IMR-90 (cell line): ENCODE measurements at regions not wholly inside any gene's neighbourhood (a gene's known extent, or its start where the extent isn't known, plus 50 kb on each side); places are given as distances from the start of the nearest gene placed in this dataset.

Experiments used
- ATAC-seq: fragments of 200-7000 bp; cut with Tn5 transposase; 2 replicates; pipeline ENCODE4 v1.9.1; 2020; ENCODE audit warnings: low read depth, mild to moderate bottlenecking, moderate library complexity
- BruUV-seq: library from RNA; stranded (reverse); fragments of 400-500 nt; replicated peaks from 2 replicates; lab custom pipeline; 2021; lab: Mats Ljungman, UMichigan
- CTCF ChIA-PET: fragments of 300-600 bp; formaldehyde crosslinking; extraction: SDS; loops from one replicate; lab custom pipeline; 2021; ENCODE audit warnings: antibody characterized with exemption; lab: Yijun Ruan, JAX
- POLR2A ChIA-PET: fragments of 300-600 bp; sonication (Branson Sonifier 250); formaldehyde crosslinking; loops from one replicate; lab custom pipeline; 2022; ENCODE audit warnings: antibody characterized with exemption; ENCODE audit not compliant: unreplicated experiment; lab: Charles Lee
- DNase-seq: peaks from one replicate; pipeline ENCODE4 v3.0.0; 2013
- H2AFZ ChIP-seq: replicated peaks from 2 replicates; pipeline ENCODE3; 2013; ENCODE audit warnings: low read length, mild to moderate bottlenecking; ENCODE audit not compliant: poor library complexity
- H2AK5ac ChIP-seq: 2 replicates; pipeline ENCODE4 v1.6.1; 2013; ENCODE audit warnings: low read depth, low read length, inconsistent platforms
- H2AK9ac ChIP-seq: replicated peaks from 2 replicates; pipeline ENCODE3; 2013; ENCODE audit warnings: mild to moderate bottlenecking, low read depth, low read length, moderate library complexity; ENCODE audit not compliant: poor library complexity
- H2BK120ac ChIP-seq: 2 replicates; pipeline ENCODE4 v1.6.1; 2013; ENCODE audit warnings: low read depth, low read length, inconsistent platforms
- H2BK15ac ChIP-seq: 3 replicates; pipeline ENCODE4 v1.6.1; 2013; ENCODE audit warnings: low read depth, low read length, inconsistent platforms
- H2BK20ac ChIP-seq: 2 replicates; pipeline ENCODE4 v1.6.1; 2013; ENCODE audit warnings: low read depth, mild to moderate bottlenecking, inconsistent platforms, low read length, moderate library complexity
- H2BK5ac ChIP-seq: 2 replicates; pipeline ENCODE4 v1.6.1; 2013; ENCODE audit warnings: mild to moderate bottlenecking, low read depth, low read length, inconsistent platforms; ENCODE audit not compliant: poor library complexity, severe bottlenecking
- H3K14ac ChIP-seq: replicated peaks from 2 replicates; pipeline ENCODE4 v1.6.1; 2013; ENCODE audit warnings: low read depth, low read length, inconsistent platforms
- H3K18ac ChIP-seq: 2 replicates; pipeline ENCODE4 v1.6.1; 2013; ENCODE audit warnings: low read depth, low read length, control low read depth
- H3K23ac ChIP-seq: 2 replicates; pipeline ENCODE4 v1.6.1; 2013; ENCODE audit warnings: low read depth, low read length, inconsistent platforms
- H3K27ac ChIP-seq: 2 replicates; pipeline ENCODE4 v1.5.1; 2013; ENCODE audit warnings: mild to moderate bottlenecking, control low read depth, low read length; ENCODE audit not compliant: insufficient read depth
- H3K27me3 ChIP-seq: 2 replicates; pipeline ENCODE4 v1.6.1; 2013; ENCODE audit warnings: low read length; ENCODE audit not compliant: control insufficient read depth, insufficient read depth
- H3K36me3 ChIP-seq: 2 replicates; pipeline ENCODE4 v1.6.1; 2013; ENCODE audit warnings: low read length, mixed read lengths; ENCODE audit not compliant: control insufficient read depth, insufficient read depth
- H3K4ac ChIP-seq: 2 replicates; pipeline ENCODE4 v1.6.1; 2013; ENCODE audit warnings: low read depth, low read length, inconsistent platforms
- H3K4me1 ChIP-seq: 2 replicates; pipeline ENCODE4 v1.6.1; 2013; ENCODE audit warnings: low read length, mixed read lengths; ENCODE audit not compliant: control insufficient read depth, insufficient read depth
- H3K4me2 ChIP-seq: 2 replicates; pipeline ENCODE4 v1.6.1; 2013; ENCODE audit warnings: low read depth, mild to moderate bottlenecking, control low read depth, low read length, moderate library complexity
- H3K4me3 ChIP-seq: 2 replicates; pipeline ENCODE4 v1.5.1; 2013; ENCODE audit warnings: low read depth, mild to moderate bottlenecking, control low read depth, low read length, moderate library complexity; ENCODE audit not compliant: insufficient read depth
- H3K56ac ChIP-seq: 2 replicates; pipeline ENCODE4 v1.6.1; 2013; ENCODE audit warnings: low read length, inconsistent platforms; ENCODE audit not compliant: insufficient read depth; ENCODE audit errors: extremely low read depth
- H3K79me1 ChIP-seq, 2 experiments: 2 replicates each; pipeline ENCODE4 v1.6.1; 2013; ENCODE audit warnings: low read length in 2 of 2, inconsistent platforms in 1 of 2, low read depth in 1 of 2
- H3K9ac ChIP-seq: 2 replicates; pipeline ENCODE4 v1.6.1; 2013; ENCODE audit warnings: low read depth, low read length, control low read depth
- H3K9me1 ChIP-seq: 2 replicates; pipeline ENCODE4 v1.6.1; 2013; ENCODE audit warnings: low read length, inconsistent platforms; ENCODE audit not compliant: insufficient read depth
- H3K9me3 ChIP-seq: 2 replicates; pipeline ENCODE4 v1.6.1; 2013; ENCODE audit warnings: low read length; ENCODE audit not compliant: control insufficient read depth, insufficient read depth
- H4K20me1 ChIP-seq: 2 replicates; pipeline ENCODE4 v1.6.1; 2013; ENCODE audit warnings: low read length, inconsistent platforms; ENCODE audit not compliant: insufficient read depth
- H4K5ac ChIP-seq: 2 replicates; pipeline ENCODE4 v1.6.1; 2013; ENCODE audit warnings: mild to moderate bottlenecking, low read depth, low read length, control low read depth
- H4K8ac ChIP-seq, 2 experiments: 2 replicates each; pipeline ENCODE4 v1.6.1; 2013; ENCODE audit warnings: low read depth in 2 of 2, low read length in 2 of 2, control low read depth in 1 of 2, inconsistent platforms in 1 of 2
- H4K91ac ChIP-seq: 2 replicates; pipeline ENCODE4 v1.6.1; 2013; ENCODE audit warnings: low read depth, low read length, inconsistent platforms; ENCODE audit not compliant: insufficient read depth
- FOS ChIP-seq: fragments of 150-350 bp; IDR thresholded peaks from 2 replicates; pipeline ENCODE4 v1.6.1; 2016; ENCODE audit warnings: low read depth, low read length
- MAFK ChIP-seq: IDR thresholded peaks from 2 replicates; pipeline ENCODE4 v1.6.1; 2012; ENCODE audit warnings: low read depth, low read length, improper control_type of control experiment
- WGBS, 2 experiments: methylation state at CpG; one replicate each; pipeline versions ENCODE4 v1.1.5 to v1.1.7; 2013; ENCODE audit warnings: missing lambda C conversion rate in 2 of 2; ENCODE audit not compliant: insufficient read length in 1 of 2; ENCODE audit errors: extremely low coverage in 2 of 2; 5-methylcytosine and 5-hydroxymethylcytosine counted together
- dilution Hi-C: fragments of 300-500 bp; cut with HindIII; formaldehyde crosslinking; loops from one replicate; pipeline ENCODE4 v1.14.3; 2018; ENCODE audit warnings: low sequenced_read_pairs; ENCODE audit not compliant: unreplicated experiment
- in situ Hi-C: fragments of 300-500 bp; cut with MboI; formaldehyde crosslinking; loops from 3 replicates; pipeline ENCODE4 v1.14.3; 2019; ENCODE audit warnings: low sequenced_read_pairs, inconsistent platforms, mixed read lengths
- intact Hi-C: fragments of 100-400 bp; cut with micrococcal nuclease; formaldehyde crosslinking; loops from 2 replicates; pipeline ENCODE4 v1.10.0; 2022

- no peaks in the 10 kb centered on the region for H3K79me1 ChIP-seq
- intact Hi-C loops: no loop called here
- no peaks in the 10 kb centered on the region for H3K27me3 ChIP-seq
- TF ChIP-seq FOS: no peak
- TF ChIP-seq MAFK: peak; percentile 21; the same call in 1 of the 2 replicates
- H3K9me3 ChIP-seq: peaks cover 10% of the 10 kb centered on the region
- no peak overlapping the region for H3K27ac ChIP-seq
- 52% methylated on average over 3 of the region's 8 CpGs; no CpG with 5 or more reads in 1 of the 2 experiments for WGBS, 2 experiments
- H3K36me3 ChIP-seq: no peaks in the 10 kb centered on the region
- H3K56ac ChIP-seq: no peak overlapping the region
- H4K20me1 ChIP-seq: no peaks in the 10 kb centered on the region
- no peak overlapping the region for H4K8ac ChIP-seq
- no peak overlapping the region for H2AK5ac ChIP-seq
- H3K14ac ChIP-seq: no peak overlapping the region
- no peak overlapping the region for H2BK120ac ChIP-seq
- H4K5ac ChIP-seq: no peak overlapping the region
- no peak overlapping the region for H3K23ac ChIP-seq
- no peak overlapping the region for H2BK20ac ChIP-seq
- H3K9me1 ChIP-seq: no peaks in the 10 kb centered on the region
- no peak overlapping the region for H2AK9ac ChIP-seq
- no peaks in the 10 kb centered on the region for H3K4me1 ChIP-seq
- H3K18ac ChIP-seq: no peak overlapping the region
- H4K91ac ChIP-seq: no peak overlapping the region
- dilution Hi-C loops: no loop called here
- no peak overlapping the region for H3K9ac ChIP-seq
- H3K4me3 ChIP-seq: no peak overlapping the region
- no peak overlapping the region for H3K4me2 ChIP-seq
- no TSS peak for BruUV-seq
- H3K4ac ChIP-seq: no peak overlapping the region
- in situ Hi-C loops: no loop called here
- ChIA-PET CTCF (no interaction called here), POLR2A (no interaction called here)
- no peak overlapping the region for H2BK5ac ChIP-seq
- ATAC-seq (no peak), DNase-seq (no peak)
- no peak overlapping the region for H2BK15ac ChIP-seq
- no peak overlapping the region for H2AFZ ChIP-seq
These were observed 174.5 kb upstream of the SMIM31 start for GRCh38 chr4:164579270-164579942.
